B cell (primary cell): ENCODE measurements at regions not wholly inside any gene's neighbourhood (a gene's known extent, or its start where the extent isn't known, plus 50 kb on each side); places are given as distances from the start of the nearest gene placed in this dataset.

Experiments
- ATAC-seq: fragments of 200-7000 bp; cut with Tn5 transposase; one replicate; pipeline ENCODE4 v1.10.0; 2021; ENCODE audit warnings: low read depth, mild to moderate bottlenecking, moderate number of reproducible peaks, moderate library complexity
- CTCF ChIA-PET: fragments of 350-600 bp; sonication (Branson Sonifier 250); formaldehyde crosslinking; loops from one replicate; lab custom pipeline; 2021; ENCODE audit warnings: antibody characterized with exemption, inconsistent platforms; lab: Charles Lee
- POLR2A ChIA-PET: fragments of 350-600 bp; sonication (Branson Sonifier 250); formaldehyde crosslinking; loops from one replicate; lab custom pipeline; 2021; ENCODE audit warnings: antibody characterized with exemption; lab: Charles Lee
- DNase-seq: peaks from one replicate; pipeline ENCODE4 v3.0.0; 2013
- H2AFZ ChIP-seq: 2 replicates; pipeline ENCODE4 v1.6.1; 2012; ENCODE audit warnings: mild to moderate bottlenecking, low read depth, low read length; ENCODE audit not compliant: insufficient read depth, poor library complexity, severe bottlenecking
- H3K27ac ChIP-seq, 2 donors: 1 replicate in 1 of 2; 2 replicates in 1 of 2; pipeline ENCODE4 v1.5.1; 2012 to 2013; ENCODE audit warnings: low read length in 2 of 2, mild to moderate bottlenecking in 2 of 2, moderate library complexity in 1 of 2
- H3K27me3 ChIP-seq, 4 experiments: fragments of 200-600 bp in 1 of 4; sonication (generic) in 1 of 4; replicated peaks in 1 of 4; 1 replicate in 2 of 4; 2 replicates in 2 of 4; pipeline versions ENCODE4 v1.6.1 to v1.7.0; 2013 to 2016; ENCODE audit warnings: low read length in 3 of 4, mild to moderate bottlenecking in 2 of 4, mixed read lengths in 1 of 4, moderate library complexity in 1 of 4; ENCODE audit not compliant: insufficient read depth in 4 of 4, control insufficient read depth in 3 of 4; ENCODE audit errors: control extremely low read depth in 1 of 4
- H3K36me3 ChIP-seq, 2 experiments: replicated peaks in 1 of 2; 1 replicate in 1 of 2; 2 replicates in 1 of 2; pipeline versions ENCODE4 v1.6.1 to v1.7.1; 2013; ENCODE audit warnings: low read length in 1 of 2; ENCODE audit not compliant: insufficient read depth in 2 of 2, control insufficient read depth in 1 of 2; ENCODE audit errors: control extremely low read depth in 1 of 2, extremely low read depth in 1 of 2
- H3K4me1 ChIP-seq, 2 donors: fragments of 200-600 bp in 1 of 2; sonication (generic) in 1 of 2; 1 replicate in 1 of 2; 2 replicates in 1 of 2; pipeline versions ENCODE4 v1.5.1 to v1.6.1; 2013 to 2017; ENCODE audit warnings: low read length in 2 of 2; ENCODE audit not compliant: control insufficient read depth in 2 of 2, insufficient read depth in 2 of 2
- H3K4me2 ChIP-seq: replicated peaks from 2 replicates; pipeline ENCODE3; 2012; ENCODE audit warnings: mild to moderate bottlenecking, low read depth, low read length; ENCODE audit not compliant: poor library complexity, severe bottlenecking
- H3K4me3 ChIP-seq, 5 experiments: fragments of 200-600 bp in 1 of 5; sonication (generic) in 1 of 5; 1 replicate in 3 of 5; 2 replicates in 2 of 5; pipeline versions ENCODE4 v1.5.1 to v1.7.0; 2011 to 2016; ENCODE audit warnings: low read length in 4 of 5, mild to moderate bottlenecking in 4 of 5, low read depth in 2 of 5, control low read depth in 1 of 5, moderate library complexity in 1 of 5; ENCODE audit not compliant: insufficient read depth in 1 of 5; ENCODE audit errors: control extremely low read depth in 1 of 5, extremely low read depth in 1 of 5
- H3K79me2 ChIP-seq: fragments of 200-600 bp; sonication (generic); one replicate; pipeline ENCODE4 v1.6.0; 2016; ENCODE audit warnings: low read length; ENCODE audit not compliant: control insufficient read depth, insufficient read depth
- H3K9ac ChIP-seq: fragments of 200-600 bp; sonication (generic); 2 replicates; pipeline ENCODE4 v1.6.1; 2017; ENCODE audit warnings: mild to moderate bottlenecking, low read length, moderate library complexity
- H3K9me3 ChIP-seq, 3 donors: one replicate each; pipeline versions ENCODE4 v1.6.1 to v1.7.1; 2013; ENCODE audit warnings: low read length in 2 of 3; ENCODE audit not compliant: control insufficient read depth in 2 of 3, insufficient read depth in 1 of 3; ENCODE audit errors: control extremely low read depth in 1 of 3
- H4K20me1 ChIP-seq: 2 replicates; pipeline ENCODE4 v1.6.0; 2012; ENCODE audit warnings: mild to moderate bottlenecking, low read length; ENCODE audit not compliant: insufficient read depth, control insufficient read depth, poor library complexity, severe bottlenecking
- H3K27ac Mint-ChIP-seq: one replicate; pipeline ENCODE4 v1.8.0; 2021; ENCODE audit warnings: mixed read lengths
- H3K27me3 Mint-ChIP-seq: one replicate; pipeline ENCODE4 v1.8.0; 2021; ENCODE audit warnings: mixed read lengths
- H3K4me1 Mint-ChIP-seq: one replicate; pipeline ENCODE4 v1.8.0; 2021; ENCODE audit warnings: mixed read lengths
- H3K4me3 Mint-ChIP-seq: one replicate; pipeline ENCODE4 v1.8.0; 2021; ENCODE audit warnings: mixed read lengths
- H3K9me3 Mint-ChIP-seq: one replicate; pipeline ENCODE4 v1.8.0; 2022; ENCODE audit warnings: mixed read lengths; ENCODE audit not compliant: insufficient read depth
- EZH2 ChIP-seq: IDR thresholded peaks from 2 replicates; pipeline ENCODE4 v1.6.1; 2012; ENCODE audit warnings: borderline replicate concordance, low read depth, mild to moderate bottlenecking, moderate library complexity, low read length; ENCODE audit not compliant: insufficient read depth, poor library complexity, severe bottlenecking
- WGBS: methylation state at CpG from one replicate; pipeline ENCODE4 v1.1.5; 2013; ENCODE audit warnings: missing lambda C conversion rate; ENCODE audit not compliant: insufficient coverage; 5-methylcytosine and 5-hydroxymethylcytosine counted together
- intact Hi-C: fragments of 100-400 bp; cut with micrococcal nuclease; formaldehyde crosslinking; loops from one replicate; pipeline ENCODE4 v1.10.0; 2022
- TF ChIP-seq, protein P1 (sequence below): fragments of 200-600 bp; IDR thresholded peaks from one replicate; pipeline ENCODE4 v1.8.0; 2022; ENCODE audit warnings: antibody characterized with exemption, mild to moderate bottlenecking

DNA sequence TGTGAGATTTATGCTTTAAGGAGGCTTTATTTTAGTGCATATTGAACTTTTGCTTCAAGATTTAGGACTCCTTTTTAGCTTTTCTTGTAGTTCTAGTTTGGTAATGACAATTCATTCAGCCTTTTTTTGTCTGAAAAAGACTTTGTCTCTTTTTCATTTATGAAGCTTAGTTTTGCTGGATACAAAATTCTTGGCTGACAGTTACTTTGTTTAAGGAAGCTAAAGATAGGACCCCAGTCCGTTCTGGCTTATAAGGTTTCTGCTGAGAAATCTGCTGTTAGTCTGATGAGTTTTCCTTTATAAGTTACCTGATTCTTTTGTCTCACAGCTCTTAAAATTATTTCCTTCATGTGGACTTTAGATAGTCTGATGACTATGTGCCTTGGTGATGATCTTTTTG is 142.8 kb upstream of the B3GAT2 start:
- Histone ChIP-seq H2AFZ (no peak overlapping the region), H3K4me2 (no peak overlapping the region), H3K27ac (no peak overlapping the region), H3K36me3 (no peaks in the 10 kb centered on the region), H3K79me2 (no peaks in the 10 kb centered on the region), H3K4me1 (no peaks in the 10 kb centered on the region), H4K20me1 (no peaks in the 10 kb centered on the region), H3K27me3 (peaks cover 0 to 5% (median 0%) of the 10 kb centered on the region in 4 experiments), H3K9ac (no peak overlapping the region), H3K9me3 (peaks cover 0 to 11% (median 4%) of the 10 kb centered on the region in 3 donors), H3K4me3 (no peak overlapping the region)
- ATAC-seq (no peak), DNase-seq (no peak)
- Mint-ChIP-seq H3K4me1 (no peaks in the 10 kb centered on the region), H3K27me3 (peaks cover 7% of the 10 kb centered on the region), H3K4me3 (no peak overlapping the region), H3K27ac (no peak overlapping the region), H3K9me3 (peaks cover 11% of the 10 kb centered on the region)
- intact Hi-C loops, result no loop called here
- POLR2A ChIA-PET, result no interaction called here
- CTCF ChIA-PET, result no interaction called here
- no CpG with 5 or more reads among the region's 1 CpG for WGBS
- TF ChIP-seq EZH2, result no peak
- TF ChIP-seq, protein P1, sequence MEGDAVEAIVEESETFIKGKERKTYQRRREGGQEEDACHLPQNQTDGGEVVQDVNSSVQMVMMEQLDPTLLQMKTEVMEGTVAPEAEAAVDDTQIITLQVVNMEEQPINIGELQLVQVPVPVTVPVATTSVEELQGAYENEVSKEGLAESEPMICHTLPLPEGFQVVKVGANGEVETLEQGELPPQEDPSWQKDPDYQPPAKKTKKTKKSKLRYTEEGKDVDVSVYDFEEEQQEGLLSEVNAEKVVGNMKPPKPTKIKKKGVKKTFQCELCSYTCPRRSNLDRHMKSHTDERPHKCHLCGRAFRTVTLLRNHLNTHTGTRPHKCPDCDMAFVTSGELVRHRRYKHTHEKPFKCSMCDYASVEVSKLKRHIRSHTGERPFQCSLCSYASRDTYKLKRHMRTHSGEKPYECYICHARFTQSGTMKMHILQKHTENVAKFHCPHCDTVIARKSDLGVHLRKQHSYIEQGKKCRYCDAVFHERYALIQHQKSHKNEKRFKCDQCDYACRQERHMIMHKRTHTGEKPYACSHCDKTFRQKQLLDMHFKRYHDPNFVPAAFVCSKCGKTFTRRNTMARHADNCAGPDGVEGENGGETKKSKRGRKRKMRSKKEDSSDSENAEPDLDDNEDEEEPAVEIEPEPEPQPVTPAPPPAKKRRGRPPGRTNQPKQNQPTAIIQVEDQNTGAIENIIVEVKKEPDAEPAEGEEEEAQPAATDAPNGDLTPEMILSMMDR, result no peak

DNA sequence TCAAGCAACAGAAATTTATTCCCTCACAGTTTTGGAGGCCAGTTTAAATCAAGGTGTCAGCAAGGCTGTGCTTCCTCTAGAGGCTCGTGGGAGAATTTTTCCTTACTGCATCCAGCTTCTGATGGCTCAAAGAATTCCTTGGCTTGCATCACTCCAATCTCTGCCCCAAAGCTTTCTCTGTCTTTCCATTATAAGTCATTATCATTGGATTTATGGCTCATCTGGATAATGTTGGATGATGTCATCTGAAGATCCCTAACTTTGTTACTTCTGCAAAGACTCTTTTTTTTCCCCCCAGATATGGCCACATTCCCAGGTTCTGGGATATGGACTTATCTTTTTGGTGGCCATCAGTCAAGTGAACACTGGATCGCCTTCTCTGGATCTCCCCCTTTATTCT is 146.3 kb upstream of the B3GAT2 start:
- Histone ChIP-seq H3K4me3 (no peak overlapping the region), H3K9ac (no peak overlapping the region), H4K20me1 (no peaks in the 10 kb centered on the region), H3K79me2 (no peaks in the 10 kb centered on the region), H2AFZ (no peak overlapping the region), H3K9me3 (peaks cover 0 to 11% (median 4%) of the 10 kb centered on the region in 3 donors), H3K36me3 (no peaks in the 10 kb centered on the region), H3K4me1 (no peaks in the 10 kb centered on the region), H3K4me2 (no peak overlapping the region), H3K27ac (no peak overlapping the region), H3K27me3 (peaks cover 0 to 19% (median 3%) of the 10 kb centered on the region in 4 experiments)
- Mint-ChIP-seq H3K4me3 (no peak overlapping the region), H3K4me1 (no peaks in the 10 kb centered on the region), H3K9me3 (peaks cover 9% of the 10 kb centered on the region), H3K27ac (no peak overlapping the region), H3K27me3 (peaks cover 9% of the 10 kb centered on the region)
- ChIA-PET POLR2A (no interaction called here), CTCF (no interaction called here)
- ATAC-seq (no peak), DNase-seq (no peak)
- intact Hi-C loops, result no loop called here
- WGBS, result 89% methylated on average over 1 of the region's 2 CpGs
- TF ChIP-seq, protein P1, result no peak
- TF ChIP-seq EZH2, result no peak
